ENCODE measurements at regions not wholly inside any gene's neighbourhood (a gene's known extent, or its start where the extent isn't known, plus 50 kb on each side); places are given as distances from the start of the nearest gene placed in this dataset.

- in situ Hi-C loops (cut with MboI; ENCODE audit: low pct_ligation_motif_present in 1 of 4, low pct_unique_long_range_greater_than_20kb in 1 of 4, low sequenced_read_pairs in 3 of 4): no loop called here
- DNase-seq: no peak
- no peaks in the 10 kb centered on the region for H3K4me1 ChIP-seq
- no peaks in the 10 kb centered on the region for H3K27me3 ChIP-seq
- H3K9me3 ChIP-seq: no peaks in the 10 kb centered on the region
- no peak overlapping the region for H3K27ac ChIP-seq
- no peaks in the 10 kb centered on the region for H3K36me3 ChIP-seq
- no peak for TF ChIP-seq POLR2AphosphoS5 (IDR thresholded peaks at IDR 0.05)
- TF ChIP-seq CTCF (IDR thresholded peaks at IDR 0.05): no peak
- no peak for TF ChIP-seq POLR2A (IDR thresholded peaks at IDR 0.05)
- 40 to 67% methylated on average over 1 to 4 of the region's 4 CpGs for WGBS, 2 donors (ENCODE audit: low coverage in 1 of 2)
- no peak overlapping the region for H3K4me3 ChIP-seq
- intact Hi-C loops (cut with DNase I; ENCODE audit: low total_unique reads): no loop called here
Observed at GRCh38 chr16:14358697-14359305, 271.3 kb downstream of the PARN start.

- Histone ChIP-seq H3K27me3 (no peaks in the 10 kb centered on the region), H3K9me3 (no peaks in the 10 kb centered on the region), H3K4me3 (no peak overlapping the region), H3K36me3 (no peaks in the 10 kb centered on the region), H3K27ac (no peak overlapping the region), H3K4me1 (no peaks in the 10 kb centered on the region)
- WGBS, 2 donors (ENCODE audit: low coverage in 1 of 2): 76% methylated on average over 6 of the region's 6 CpGs; no CpG with 5 or more reads in 1 of the 2 donors
- TF ChIP-seq CTCF (IDR thresholded peaks at IDR 0.05) (no peak), POLR2A (IDR thresholded peaks at IDR 0.05) (no peak), POLR2AphosphoS5 (IDR thresholded peaks at IDR 0.05) (no peak), EP300 (IDR thresholded peaks at IDR 0.05; ENCODE audit: low read depth) (no peak)
- intact Hi-C loops (cut with DNase I; ENCODE audit: low total_unique reads): no loop called here
- no peak for DNase-seq
- in situ Hi-C loops (cut with MboI; ENCODE audit: low pct_ligation_motif_present in 1 of 4, low pct_unique_long_range_greater_than_20kb in 1 of 4, low sequenced_read_pairs in 3 of 4): no loop called here
Observed at GRCh38 chr16:14357328-14357727, 272.7 kb downstream of the PARN start.

DNA sequence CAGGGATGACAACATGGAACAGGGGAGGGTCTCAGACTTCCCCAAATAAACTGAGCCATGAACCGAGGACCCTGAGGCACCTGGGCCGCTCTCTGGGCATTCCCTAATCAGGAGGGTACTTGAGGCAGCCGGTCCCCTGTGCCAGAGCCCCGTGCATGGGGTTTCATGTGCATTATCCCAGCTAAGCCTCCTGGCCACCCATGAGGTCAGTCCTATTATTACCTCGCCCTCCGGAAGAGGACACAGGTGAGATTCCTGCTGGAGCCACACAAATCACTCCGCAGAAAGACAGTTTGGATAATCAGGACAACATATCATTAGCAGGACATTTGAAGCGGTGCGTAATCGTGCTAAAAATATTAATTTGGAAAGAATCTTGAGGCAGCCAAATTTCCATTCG, 274.0 kb downstream of the PARN start:
- no peaks in the 10 kb centered on the region for H3K4me1 ChIP-seq
- H3K4me3 ChIP-seq: no peak overlapping the region
- H3K27me3 ChIP-seq: no peaks in the 10 kb centered on the region
- H3K36me3 ChIP-seq: no peaks in the 10 kb centered on the region
- DNase-seq: no peak
- no peak for TF ChIP-seq POLR2A (IDR thresholded peaks at IDR 0.05)
- H3K27ac ChIP-seq: no peak overlapping the region
- in situ Hi-C loops (cut with MboI; ENCODE audit: low pct_ligation_motif_present in 1 of 4, low pct_unique_long_range_greater_than_20kb in 1 of 4, low sequenced_read_pairs in 3 of 4) (no loop called here), intact Hi-C loops (cut with DNase I; ENCODE audit: low total_unique reads) (no loop called here)
- WGBS, 2 donors (ENCODE audit: low coverage in 1 of 2): 68 to 81% methylated on average over 4 to 11 of the region's 11 CpGs
- H3K9me3 ChIP-seq: no peaks in the 10 kb centered on the region

DNA sequence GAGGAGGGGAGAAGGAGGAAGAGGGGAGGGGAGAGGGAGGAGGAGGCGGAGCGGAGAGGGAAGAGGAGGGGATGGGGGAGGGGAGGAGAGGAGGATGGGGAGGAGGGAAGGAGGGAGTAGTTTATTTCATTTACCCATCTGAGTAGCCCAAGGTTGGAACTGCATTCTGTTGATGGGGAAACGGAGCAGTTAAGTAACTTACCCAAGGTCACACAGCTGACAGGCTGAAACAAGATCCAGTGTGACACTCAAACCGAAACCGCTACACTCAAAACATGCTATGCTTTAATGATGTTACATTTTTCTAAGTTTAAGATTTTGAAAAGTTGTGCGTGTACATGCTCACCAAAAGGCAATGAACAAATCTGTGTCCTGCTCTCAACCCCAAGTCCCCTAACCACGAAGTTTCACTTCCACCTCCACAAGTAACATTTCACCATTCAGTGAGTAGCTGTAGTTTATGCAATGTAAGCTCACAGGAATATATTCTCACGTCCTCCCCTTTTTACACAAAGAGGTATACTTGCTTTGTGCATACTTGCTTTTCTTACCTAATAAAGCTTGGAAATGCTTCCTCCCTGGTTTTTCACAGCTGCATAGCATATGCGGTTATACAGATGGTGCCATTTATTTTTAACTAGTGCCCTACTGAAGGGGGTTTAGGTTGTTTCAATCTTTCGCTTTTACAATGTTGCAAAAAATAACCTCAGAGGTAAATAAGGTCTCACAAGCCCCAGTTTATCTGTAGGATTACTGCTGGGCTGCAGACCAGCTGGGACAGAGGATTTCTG, 275.3 kb downstream of the PARN start:
- Histone ChIP-seq H3K36me3 (no peaks in the 10 kb centered on the region), H3K9me3 (no peaks in the 10 kb centered on the region), H3K27me3 (no peaks in the 10 kb centered on the region), H3K4me3 (no peak overlapping the region), H3K27ac (peak overlapping the region in 1 of 4 donors; percentile 46), H3K4me1 (no peaks in the 10 kb centered on the region)
- DNase-seq: no peak
- in situ Hi-C loops (cut with MboI; ENCODE audit: low pct_ligation_motif_present in 1 of 4, low pct_unique_long_range_greater_than_20kb in 1 of 4, low sequenced_read_pairs in 3 of 4): no loop called here
- no peak for TF ChIP-seq CTCF (IDR thresholded peaks at IDR 0.05)
- no peak for TF ChIP-seq POLR2AphosphoS5 (IDR thresholded peaks at IDR 0.05)
- TF ChIP-seq POLR2A (IDR thresholded peaks at IDR 0.05): no peak
- no peak for TF ChIP-seq EP300 (IDR thresholded peaks at IDR 0.05; ENCODE audit: low read depth)
- WGBS, 2 donors (ENCODE audit: low coverage in 1 of 2): 33 to 79% methylated on average over 5 to 10 of the region's 10 CpGs
- intact Hi-C loops (cut with DNase I; ENCODE audit: low total_unique reads): no loop called here

All from transverse colon (tissue), 4 donors.